OCI-LY1 (cell line): ENCODE measurements at regions not wholly inside any gene's neighbourhood (a gene's known extent, or its start where the extent isn't known, plus 50 kb on each side); places are given as distances from the start of the nearest gene placed in this dataset.

Experiments
- H2AFZ ChIP-seq: fragments of 200-600 bp; sonication (generic), shearing (Covaris generic); 2 replicates; pipeline ENCODE4 v1.6.0; 2014; ENCODE audit warnings: antibody characterized with exemption, mild to moderate bottlenecking, low read length
- H3F3A ChIP-seq: fragments of 200-600 bp; sonication (generic), shearing (Covaris generic); 2 replicates; pipeline ENCODE4 v1.6.0; 2014; ENCODE audit warnings: mild to moderate bottlenecking, antibody characterized with exemption, low read length, moderate library complexity; ENCODE audit not compliant: insufficient read depth
- H3K27ac ChIP-seq: fragments of 200-600 bp; sonication (generic); 2 replicates; pipeline ENCODE4 v1.5.1; 2014; ENCODE audit warnings: low read length, mixed run types, mild to moderate bottlenecking, low read depth; ENCODE audit not compliant: poor library complexity, severe bottlenecking
- H3K27me3 ChIP-seq: fragments of 200-600 bp; sonication (generic); 2 replicates; pipeline ENCODE4 v1.6.0; 2014; ENCODE audit warnings: antibody characterized with exemption, mild to moderate bottlenecking, low read length, moderate library complexity; ENCODE audit not compliant: insufficient read depth
- H3K36me3 ChIP-seq: fragments of 200-600 bp; sonication (generic); 2 replicates; pipeline ENCODE4 v1.6.1; 2014; ENCODE audit warnings: mild to moderate bottlenecking, antibody characterized with exemption, low read length, moderate library complexity, mixed read lengths; ENCODE audit not compliant: insufficient read depth
- H3K4me1 ChIP-seq: fragments of 200-600 bp; sonication (generic); 2 replicates; pipeline ENCODE4 v1.5.1; 2014; ENCODE audit warnings: mild to moderate bottlenecking, low read length, moderate library complexity; ENCODE audit not compliant: insufficient read depth, severe bottlenecking
- H3K4me2 ChIP-seq: fragments of 200-600 bp; sonication (generic), shearing (Covaris generic); 2 replicates; pipeline ENCODE4 v1.6.1; 2014; ENCODE audit warnings: low read length
- H3K4me3 ChIP-seq: fragments of 200-600 bp; sonication (generic); 2 replicates; pipeline ENCODE4 v1.5.1; 2014; ENCODE audit warnings: low read length, low read depth, mild to moderate bottlenecking, mixed read lengths; ENCODE audit not compliant: poor library complexity, severe bottlenecking
- H3K79me2 ChIP-seq: fragments of 200-600 bp; shearing (Covaris generic); 2 replicates; pipeline ENCODE4 v1.6.1; 2016; ENCODE audit warnings: mixed run types, low read length, mixed read lengths; ENCODE audit not compliant: insufficient read depth
- H3K9ac ChIP-seq: fragments of 200-600 bp; sonication (generic), shearing (Covaris generic); 2 replicates; pipeline ENCODE4 v1.6.1; 2014; ENCODE audit warnings: mild to moderate bottlenecking, low read length, mixed read lengths
- H3K9me2 ChIP-seq: fragments of 200-600 bp; sonication (generic), shearing (Covaris generic); 2 replicates; pipeline ENCODE4 v1.6.1; 2014; ENCODE audit warnings: low read depth, mild to moderate bottlenecking, low read length, mixed read lengths
- H3K9me3 ChIP-seq: fragments of 200-600 bp; shearing (Covaris generic); 2 replicates; pipeline ENCODE4 v1.6.1; 2014; ENCODE audit warnings: low read length, mixed read lengths
- H4K20me1 ChIP-seq: fragments of 200-600 bp; sonication (generic), shearing (Covaris generic); 2 replicates; pipeline ENCODE4 v1.6.0; 2016; ENCODE audit warnings: mild to moderate bottlenecking, low read length; ENCODE audit not compliant: insufficient read depth
- CTCF ChIP-seq: fragments of 200-600 bp; sonication (generic), shearing (Covaris generic); IDR thresholded peaks from 2 replicates; pipeline ENCODE4 v1.5.1; 2017; ENCODE audit warnings: mild to moderate bottlenecking, antibody characterized with exemption, low read length, moderate library complexity, mixed read lengths
- EZH2 ChIP-seq: fragments of 200-600 bp; sonication (generic), shearing (Covaris generic); IDR thresholded peaks from 2 replicates; pipeline ENCODE4 v1.8.0; 2017; ENCODE audit warnings: borderline replicate concordance, mixed run types, mild to moderate bottlenecking, antibody characterized with exemption, low read length, moderate library complexity, mixed read lengths

DNA sequence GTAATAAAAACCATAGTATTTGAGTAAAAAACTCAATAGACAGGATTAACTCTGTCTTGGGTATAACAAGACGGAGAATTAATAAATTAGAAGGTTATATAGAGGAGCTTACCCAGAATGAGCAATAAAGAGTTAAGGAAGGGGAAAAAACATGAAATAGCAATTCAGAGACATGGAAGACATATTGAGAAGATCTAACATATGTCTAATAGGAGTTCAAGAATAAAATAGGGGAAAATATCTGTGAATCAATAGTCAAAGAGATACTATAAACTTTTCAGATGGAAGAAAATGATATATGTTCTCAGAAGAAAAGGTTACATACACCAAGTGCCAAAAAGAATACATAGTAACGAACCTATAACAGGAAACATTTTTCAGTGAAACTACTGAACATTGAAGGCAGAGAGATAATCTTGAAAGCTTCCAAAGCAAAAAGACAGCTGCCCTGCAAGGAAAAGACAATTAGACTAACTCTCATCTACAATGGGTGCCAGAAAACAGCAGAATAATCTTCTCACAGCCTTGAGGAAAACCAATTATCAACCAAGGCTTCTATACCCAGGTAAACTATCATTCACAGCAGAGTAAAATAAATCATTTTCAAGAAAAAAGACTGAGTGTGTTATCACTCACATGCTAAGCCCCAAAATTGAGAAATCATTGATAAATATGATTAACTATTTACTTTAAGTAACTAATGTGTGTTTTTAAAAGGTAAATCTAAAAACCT is 106.0 kb downstream of the ENC1 start:
- H3F3A ChIP-seq, result no peaks in the 10 kb centered on the region
- H3K9me3 ChIP-seq, result peaks cover 10% of the 10 kb centered on the region
- H3K79me2 ChIP-seq, result no peaks in the 10 kb centered on the region
- H3K9ac ChIP-seq, result no peak overlapping the region
- no peak overlapping the region for H3K4me2 ChIP-seq
- no peaks in the 10 kb centered on the region for H3K4me1 ChIP-seq
- no peaks in the 10 kb centered on the region for H3K9me2 ChIP-seq
- H4K20me1 ChIP-seq, result no peaks in the 10 kb centered on the region
- H3K4me3 ChIP-seq, result no peak overlapping the region
- no peaks in the 10 kb centered on the region for H3K27me3 ChIP-seq
- H2AFZ ChIP-seq, result no peak overlapping the region
- no peaks in the 10 kb centered on the region for H3K36me3 ChIP-seq
- no peak for TF ChIP-seq CTCF
- TF ChIP-seq EZH2, result no peak
- no peak overlapping the region for H3K27ac ChIP-seq

GRCh38 chr5:74530326-74531050 is 110.0 kb downstream of the ENC1 start:
- H3K9me3 ChIP-seq, result peaks cover 9% of the 10 kb centered on the region
- no peak overlapping the region for H3K4me3 ChIP-seq
- no peaks in the 10 kb centered on the region for H3K79me2 ChIP-seq
- H4K20me1 ChIP-seq, result no peaks in the 10 kb centered on the region
- H3K36me3 ChIP-seq, result no peaks in the 10 kb centered on the region
- no peak overlapping the region for H3K9ac ChIP-seq
- H3K4me1 ChIP-seq, result no peaks in the 10 kb centered on the region
- no peak overlapping the region for H2AFZ ChIP-seq
- H3F3A ChIP-seq, result no peaks in the 10 kb centered on the region
- H3K27ac ChIP-seq, result no peak overlapping the region
- no peaks in the 10 kb centered on the region for H3K9me2 ChIP-seq
- no peak for TF ChIP-seq CTCF
- no peak for TF ChIP-seq EZH2
- no peaks in the 10 kb centered on the region for H3K27me3 ChIP-seq
- no peak overlapping the region for H3K4me2 ChIP-seq

GRCh38 chr5:74529101-74529500 is 111.4 kb downstream of the ENC1 start:
- H3K4me3 ChIP-seq, result no peak overlapping the region
- no peak overlapping the region for H3K27ac ChIP-seq
- H3K4me2 ChIP-seq, result no peak overlapping the region
- H2AFZ ChIP-seq, result no peak overlapping the region
- no peaks in the 10 kb centered on the region for H3K9me3 ChIP-seq
- no peaks in the 10 kb centered on the region for H3K36me3 ChIP-seq
- no peak overlapping the region for H3K9ac ChIP-seq
- no peaks in the 10 kb centered on the region for H3K79me2 ChIP-seq
- no peaks in the 10 kb centered on the region for H3K9me2 ChIP-seq
- no peaks in the 10 kb centered on the region for H3F3A ChIP-seq
- TF ChIP-seq EZH2, result no peak
- no peak for TF ChIP-seq CTCF
- H3K27me3 ChIP-seq, result no peaks in the 10 kb centered on the region
- no peaks in the 10 kb centered on the region for H4K20me1 ChIP-seq
- no peaks in the 10 kb centered on the region for H3K4me1 ChIP-seq
